NCI-H128 (cell line): ENCODE measurements at regions not wholly inside any gene's neighbourhood (a gene's known extent, or its start where the extent isn't known, plus 50 kb on each side); places are given as distances from the start of the nearest gene placed in this dataset.

ENCODE experiments used
- DNase-seq: peaks from one replicate; lab custom pipeline; 2025; ENCODE audit not compliant: unreplicated experiment; lab: John Stamatoyannopoulos, UW

DNA sequence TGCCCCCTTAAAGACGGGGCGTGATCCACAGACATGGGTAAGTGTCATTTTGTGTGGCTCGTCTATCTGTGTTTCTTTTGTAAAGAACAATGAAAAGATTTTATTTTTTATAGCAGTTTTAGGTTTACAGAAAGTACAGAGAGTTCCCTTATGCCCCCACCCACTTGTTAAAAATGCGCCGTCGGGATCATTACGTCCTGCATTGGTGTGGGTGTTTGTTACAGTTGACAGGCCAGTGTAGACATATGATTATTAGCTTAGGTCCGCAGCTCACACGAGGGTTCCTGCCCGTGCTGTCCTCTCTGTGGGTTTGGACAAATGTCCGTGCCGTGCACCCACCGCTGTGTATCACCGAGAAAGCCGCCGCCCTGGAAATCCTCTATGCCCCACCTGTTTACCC is 50.5 kb downstream of the RGS12 start:
- no peak for DNase-seq

DNA sequence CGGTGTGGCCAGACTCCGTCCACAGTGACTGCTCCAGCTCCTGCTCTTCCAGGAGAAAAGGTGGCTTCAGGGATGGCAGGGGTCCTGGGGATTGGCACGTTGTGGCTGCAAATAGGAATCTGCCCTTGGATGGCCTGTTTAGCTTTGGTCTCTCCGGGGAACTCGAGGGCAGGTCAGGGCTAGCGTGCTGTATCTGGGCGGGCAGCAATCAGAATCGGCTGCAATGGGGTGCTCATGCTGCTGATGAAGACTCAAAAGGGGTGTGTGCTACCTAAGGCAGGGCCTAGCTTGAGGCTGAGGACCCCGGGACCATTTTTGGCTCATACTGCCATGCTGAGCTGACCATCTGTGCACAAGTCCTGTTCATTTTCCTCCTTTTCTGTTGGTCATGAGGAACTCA is 51.3 kb downstream of the RGS12 start:
- no peak for DNase-seq

DNA sequence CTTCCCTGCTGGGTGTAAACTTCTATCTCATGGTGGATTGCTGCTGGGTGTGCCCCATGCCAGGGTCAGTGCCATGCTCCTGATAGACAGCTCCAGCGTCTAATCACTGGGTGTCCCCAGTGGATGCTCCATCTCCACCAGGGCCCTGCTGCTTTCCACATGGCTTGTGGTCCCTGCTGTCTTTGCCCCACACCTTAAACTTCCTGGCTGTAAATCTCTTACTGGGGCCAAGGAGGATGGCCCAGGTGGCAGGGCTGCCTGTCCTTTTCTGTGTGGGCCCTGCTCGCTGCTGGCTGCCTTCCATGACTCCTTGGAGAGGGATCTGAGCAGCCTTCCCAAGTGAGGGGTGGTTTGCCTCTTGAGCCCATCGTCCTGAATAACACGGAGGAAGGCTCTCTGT is 51.8 kb downstream of the RGS12 start:
- no peak for DNase-seq

DNA sequence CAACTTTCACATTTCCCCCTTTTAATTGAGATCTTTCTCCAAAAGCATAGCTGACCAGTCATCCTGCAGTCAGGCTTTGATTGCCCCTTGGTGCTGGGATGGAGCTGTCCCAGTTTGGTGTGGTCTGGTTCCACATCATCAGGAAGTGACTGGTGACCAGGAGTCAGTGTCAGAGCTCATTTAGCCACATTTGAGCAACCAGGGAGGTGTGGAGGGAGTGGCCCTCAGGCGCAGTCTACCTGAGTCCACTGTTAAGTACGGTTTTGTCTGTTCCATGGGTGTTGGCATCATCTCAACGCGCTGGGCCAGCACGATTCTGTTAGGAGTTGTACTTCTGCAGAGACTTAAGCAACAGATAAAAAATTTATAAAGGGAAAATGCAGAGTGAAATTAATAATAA is 52.6 kb downstream of the RGS12 start:
- no peak for DNase-seq

DNA sequence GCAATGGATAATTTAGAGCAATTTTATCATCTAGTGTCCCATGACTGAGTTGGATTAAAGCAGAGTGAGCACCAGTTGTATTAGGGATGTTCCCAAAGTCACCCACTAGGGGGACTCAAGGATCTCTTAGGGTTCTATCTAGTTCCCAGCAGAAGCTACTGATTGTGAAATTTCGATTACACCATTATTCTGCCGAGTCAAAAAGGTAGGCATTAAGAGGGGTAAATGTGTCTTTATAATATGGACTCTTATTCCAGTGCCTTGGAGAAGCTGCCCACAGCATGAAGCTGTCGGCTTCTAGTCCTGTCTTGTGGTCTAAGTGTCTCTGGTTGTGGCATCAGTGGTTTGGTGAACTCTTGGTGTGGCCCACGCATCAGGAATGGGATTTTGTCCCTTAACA is 53.3 kb downstream of the RGS12 start:
- peak; percentile 22 for DNase-seq

DNA sequence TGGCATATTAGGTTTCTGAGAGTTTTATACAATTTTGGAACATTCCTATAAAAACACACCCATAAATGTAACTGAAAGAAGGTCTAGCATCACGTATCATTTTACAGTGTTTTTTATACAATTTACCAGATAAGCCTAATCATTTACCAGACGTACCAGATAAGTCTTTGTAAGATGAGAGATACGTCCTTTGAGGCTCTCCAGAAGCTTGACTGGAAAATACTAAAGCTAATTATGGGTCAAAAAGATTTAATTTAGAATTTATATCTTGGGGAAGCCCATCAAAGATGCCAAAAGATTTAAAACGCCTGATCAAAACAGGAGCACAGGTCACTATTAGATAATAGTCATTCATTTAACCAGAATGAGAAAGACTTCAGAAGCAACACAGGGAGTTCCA is 55.0 kb downstream of the RGS12 start:
- DNase-seq: no peak

DNA sequence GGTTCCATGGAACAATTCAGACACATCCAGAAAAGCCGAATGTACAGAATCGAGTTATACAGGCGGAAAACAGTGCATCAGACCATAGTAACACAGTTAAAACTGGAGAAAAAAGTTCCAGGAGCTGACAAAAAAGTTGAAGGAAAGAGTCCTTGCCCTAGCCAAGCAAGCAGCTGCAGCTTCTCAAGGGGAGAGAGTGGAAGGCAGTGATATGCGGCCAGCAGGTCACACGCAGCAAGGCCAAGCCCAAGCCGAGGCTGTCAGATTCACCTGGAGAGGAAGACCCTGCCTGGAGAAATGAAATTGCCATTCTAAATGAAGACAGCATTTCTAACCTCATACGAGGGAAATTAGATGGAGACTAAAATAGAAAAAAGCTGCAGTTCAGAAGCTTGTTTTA is 55.8 kb downstream of the RGS12 start:
- no peak for DNase-seq

DNA sequence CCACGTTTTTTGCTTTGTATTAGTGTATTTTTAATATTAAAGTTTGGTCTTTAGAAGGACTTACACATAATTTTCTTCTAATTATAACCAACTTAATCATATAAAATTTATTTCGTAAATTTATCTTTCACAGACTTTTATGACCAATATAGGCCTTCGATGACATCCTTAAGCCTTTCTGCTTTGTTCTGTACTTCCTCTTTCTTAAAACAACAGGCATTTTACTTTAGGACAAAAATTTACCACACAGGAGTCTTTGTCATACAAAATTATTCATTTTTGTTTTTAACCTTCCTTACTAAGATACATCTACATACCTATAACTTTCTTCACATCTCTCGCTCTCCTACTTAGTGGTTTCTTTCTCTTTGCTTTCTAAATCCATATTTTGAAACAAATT is 56.3 kb downstream of the RGS12 start:
- DNase-seq: no peak

DNA sequence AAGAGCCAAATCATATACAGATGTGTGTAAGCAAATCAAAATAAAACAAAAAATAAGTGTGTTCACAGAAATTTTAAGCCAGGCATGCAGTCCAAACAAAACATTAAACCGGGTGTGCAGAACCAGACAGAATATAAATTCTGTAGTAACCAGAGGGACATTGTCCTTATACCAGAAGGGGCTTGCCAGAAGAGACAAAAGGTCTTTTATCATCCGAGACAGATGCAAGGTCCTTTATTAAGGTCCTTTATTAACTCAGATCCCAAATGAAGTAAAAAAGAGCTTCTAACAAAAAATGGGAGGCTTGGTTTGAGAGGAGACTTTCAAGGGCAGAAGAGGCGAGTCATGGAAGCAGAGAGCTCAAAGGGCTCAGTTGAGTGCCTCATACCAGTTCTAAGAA is 59.2 kb downstream of the RGS12 start:
- no peak for DNase-seq

DNA sequence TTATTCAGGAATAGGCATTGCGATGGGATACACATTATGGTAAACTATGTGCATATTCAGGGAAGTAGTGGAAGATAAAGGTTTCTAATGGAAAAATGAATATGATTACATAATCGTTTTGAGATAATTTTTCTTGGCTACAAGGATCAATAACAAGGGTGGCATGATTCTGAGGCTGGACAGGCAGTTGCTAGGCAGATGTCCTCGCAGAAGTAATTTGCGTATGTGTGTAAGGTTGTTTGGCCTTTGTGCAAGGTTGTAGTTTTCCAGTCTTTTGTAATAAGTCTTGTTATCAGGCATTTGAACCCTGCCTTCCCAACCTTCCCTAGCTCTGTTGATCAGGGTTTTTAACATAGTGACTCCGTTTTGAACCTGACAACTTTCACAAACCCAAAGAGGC is 59.7 kb downstream of the RGS12 start:
- no peak for DNase-seq

DNA sequence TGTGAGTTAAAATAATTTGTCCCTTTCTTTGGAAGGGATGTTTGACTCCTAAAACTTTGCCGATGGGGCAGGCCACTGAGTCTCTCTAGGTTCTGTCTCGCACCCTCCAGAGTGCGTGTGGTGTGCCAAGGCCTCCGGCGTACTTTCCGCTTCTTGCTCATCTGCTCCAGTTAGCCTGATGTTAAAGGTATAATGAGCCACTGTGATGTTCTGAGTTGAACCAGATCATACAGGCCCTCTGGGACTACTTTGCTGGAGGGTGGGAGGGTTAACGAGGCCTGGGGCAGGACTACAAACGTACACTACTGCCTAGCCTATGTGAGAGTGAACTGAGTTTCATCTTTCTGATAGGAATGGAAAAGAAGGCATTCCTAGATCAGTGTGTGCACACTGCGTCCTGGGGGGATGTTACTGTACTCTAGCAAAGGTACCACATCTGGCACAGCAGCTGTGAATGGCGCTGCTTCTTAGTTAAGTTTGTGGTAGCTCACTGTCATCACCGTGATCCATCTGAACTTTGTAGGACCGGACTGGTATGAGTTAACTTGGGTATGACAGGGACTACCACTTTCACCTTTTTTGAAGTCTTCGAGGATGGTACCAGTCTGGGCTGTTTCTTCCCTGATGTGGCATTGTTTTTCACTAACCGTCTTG is 60.2 kb downstream of the RGS12 start:
- no peak for DNase-seq

DNA sequence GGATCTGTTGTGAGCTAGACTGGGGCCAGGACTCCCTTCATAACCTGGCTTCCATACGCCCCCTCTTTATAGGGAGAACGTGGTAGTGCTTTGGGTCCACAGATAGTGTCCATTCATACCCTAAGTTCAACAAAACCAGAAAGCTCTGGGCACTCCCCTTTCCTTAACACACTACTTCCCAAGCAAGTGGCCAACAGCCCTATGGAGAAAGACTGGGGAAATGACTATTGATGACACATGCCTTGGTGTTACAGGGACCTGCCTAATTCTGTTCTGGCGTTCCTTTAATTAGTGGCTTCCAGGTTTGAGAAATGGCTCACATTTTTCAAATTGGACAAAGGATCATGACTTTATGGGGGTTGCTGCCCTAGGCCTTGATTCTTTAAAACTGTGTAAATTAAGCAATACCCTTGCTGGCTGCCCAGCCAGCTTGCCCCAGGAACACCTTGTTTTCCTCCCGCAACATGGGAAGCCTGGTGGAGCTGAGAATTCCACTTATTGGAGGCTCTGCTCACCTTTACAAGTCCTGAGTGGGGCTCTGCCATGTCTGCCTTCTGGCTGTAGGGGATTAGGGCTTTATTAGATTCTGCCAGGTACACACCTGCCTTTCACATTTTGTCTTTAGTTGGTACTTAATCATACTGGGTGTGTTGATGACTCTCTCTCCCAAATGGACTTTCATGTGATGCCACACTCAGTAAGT is 61.1 kb downstream of the RGS12 start:
- no peak for DNase-seq

DNA sequence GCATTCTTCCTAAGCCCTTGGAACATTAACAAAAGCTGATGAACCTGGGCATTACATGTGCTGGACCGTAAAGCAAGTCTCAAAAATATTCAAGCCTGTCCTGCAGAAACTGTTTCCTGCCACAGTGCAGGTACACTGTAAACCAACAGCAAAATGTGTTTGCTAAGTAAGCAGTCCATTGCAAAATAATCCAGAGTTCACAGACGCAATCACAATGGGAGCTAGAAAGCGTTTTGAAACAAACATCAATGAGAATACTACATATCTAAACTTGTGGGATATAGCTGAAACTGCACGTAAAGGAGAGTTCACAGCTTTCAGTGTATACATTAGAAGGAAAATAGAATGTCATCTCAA is 61.6 kb downstream of the RGS12 start:
- DNase-seq: no peak

DNA sequence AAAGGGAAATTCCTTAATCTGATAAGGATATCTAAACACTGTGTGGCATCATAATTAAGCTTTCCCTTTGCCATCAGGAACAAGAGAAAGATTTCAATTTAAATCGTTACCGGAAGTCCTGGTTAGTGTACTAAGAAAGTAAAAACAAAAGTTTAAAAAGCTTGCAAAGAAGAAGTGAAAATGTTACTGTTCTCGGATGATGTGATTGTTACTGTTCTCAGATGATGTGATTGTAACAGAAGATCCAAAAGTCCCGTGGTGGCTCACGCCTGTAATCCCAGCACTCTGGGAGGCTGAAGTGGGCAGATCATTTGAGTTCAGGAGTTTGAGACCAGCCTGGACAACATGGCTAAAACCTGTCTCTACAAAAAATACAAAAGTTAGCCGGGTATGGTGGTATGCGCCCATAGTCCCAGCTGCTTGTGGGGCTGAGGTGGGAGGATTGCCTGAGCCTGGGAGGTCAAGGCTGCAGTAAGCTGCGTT is 62.5 kb downstream of the RGS12 start:
- DNase-seq: no peak

DNA sequence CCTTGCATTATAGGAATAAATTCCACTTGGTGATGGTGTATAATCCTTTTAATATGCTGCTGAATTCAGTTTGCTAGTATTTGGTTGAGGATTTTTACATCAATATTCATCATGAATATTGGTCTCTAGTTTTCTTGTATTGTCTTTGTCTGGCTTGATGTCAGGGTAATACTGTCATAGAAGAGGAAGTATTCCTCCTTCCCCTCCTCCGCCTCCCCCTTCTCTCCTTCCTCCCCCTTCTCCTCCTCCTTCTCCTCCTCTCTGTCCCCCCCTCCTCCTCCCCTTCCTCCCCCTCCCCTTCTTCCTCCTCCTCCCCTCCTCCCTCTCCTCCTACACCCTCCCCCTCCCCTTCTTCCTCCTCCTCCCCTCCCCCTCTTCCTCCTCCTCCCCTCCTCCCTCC is 65.8 kb downstream of the RGS12 start:
- no peak for DNase-seq

DNA sequence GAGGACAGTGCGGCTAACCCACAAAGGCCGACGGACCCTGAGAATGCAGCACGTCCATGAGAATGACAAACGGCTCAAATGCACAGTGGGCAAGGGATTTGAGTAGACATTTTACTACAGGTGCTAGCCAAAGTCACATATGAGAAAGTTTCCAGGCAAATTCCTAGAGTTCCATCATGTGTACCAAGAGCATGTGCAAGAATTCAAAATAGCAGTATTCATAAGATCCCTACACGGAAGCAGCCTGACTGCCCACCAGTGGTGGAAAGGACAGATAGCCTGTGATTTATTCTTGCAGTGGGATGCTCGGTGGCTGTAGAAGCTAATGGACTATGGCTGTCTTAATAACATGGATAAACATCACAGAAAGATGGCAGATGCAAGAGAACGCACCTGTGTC is 68.0 kb downstream of the RGS12 start:
- DNase-seq: no peak

DNA sequence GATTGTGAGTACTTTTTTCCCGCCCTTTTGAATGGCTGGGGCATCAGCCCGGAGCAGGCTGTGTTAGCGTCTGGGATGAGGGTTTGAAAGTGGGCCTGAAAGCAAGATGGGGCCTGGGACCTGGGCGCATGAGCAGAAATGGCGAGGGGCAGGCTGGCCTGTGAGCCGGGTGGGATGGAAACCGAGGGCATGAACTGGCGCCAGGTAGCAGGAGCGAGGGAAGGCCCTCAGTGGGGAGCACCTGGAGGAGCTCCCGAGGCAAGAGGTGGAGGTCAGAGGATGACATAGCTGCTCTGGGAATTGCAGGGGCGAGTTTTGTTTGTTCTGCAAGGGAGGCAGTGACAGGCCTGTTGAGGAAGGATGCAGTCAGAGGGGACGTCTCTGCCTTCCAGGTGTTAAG is 68.6 kb downstream of the RGS12 start:
- no peak for DNase-seq

DNA sequence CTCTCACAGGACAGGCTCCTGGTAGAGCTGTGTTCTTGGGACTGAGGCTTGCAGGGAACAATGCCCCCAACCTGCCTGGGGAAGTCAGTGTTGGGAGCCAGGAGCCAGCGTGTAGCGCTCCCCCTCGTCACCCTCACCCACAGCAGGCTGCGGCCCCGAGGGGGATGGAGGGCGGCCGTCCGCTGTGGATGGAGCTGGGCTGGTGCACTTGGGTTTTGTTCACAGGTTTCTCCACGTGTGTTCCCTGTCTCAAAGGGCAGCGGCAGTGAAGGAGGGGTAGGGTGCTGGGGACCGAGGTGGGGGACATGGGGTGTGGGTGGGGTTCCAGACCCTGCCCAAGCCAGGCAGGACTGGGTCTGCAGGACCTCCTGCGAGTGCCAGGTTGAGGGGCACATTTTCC is 69.1 kb downstream of the RGS12 start:
- no peak for DNase-seq

DNA sequence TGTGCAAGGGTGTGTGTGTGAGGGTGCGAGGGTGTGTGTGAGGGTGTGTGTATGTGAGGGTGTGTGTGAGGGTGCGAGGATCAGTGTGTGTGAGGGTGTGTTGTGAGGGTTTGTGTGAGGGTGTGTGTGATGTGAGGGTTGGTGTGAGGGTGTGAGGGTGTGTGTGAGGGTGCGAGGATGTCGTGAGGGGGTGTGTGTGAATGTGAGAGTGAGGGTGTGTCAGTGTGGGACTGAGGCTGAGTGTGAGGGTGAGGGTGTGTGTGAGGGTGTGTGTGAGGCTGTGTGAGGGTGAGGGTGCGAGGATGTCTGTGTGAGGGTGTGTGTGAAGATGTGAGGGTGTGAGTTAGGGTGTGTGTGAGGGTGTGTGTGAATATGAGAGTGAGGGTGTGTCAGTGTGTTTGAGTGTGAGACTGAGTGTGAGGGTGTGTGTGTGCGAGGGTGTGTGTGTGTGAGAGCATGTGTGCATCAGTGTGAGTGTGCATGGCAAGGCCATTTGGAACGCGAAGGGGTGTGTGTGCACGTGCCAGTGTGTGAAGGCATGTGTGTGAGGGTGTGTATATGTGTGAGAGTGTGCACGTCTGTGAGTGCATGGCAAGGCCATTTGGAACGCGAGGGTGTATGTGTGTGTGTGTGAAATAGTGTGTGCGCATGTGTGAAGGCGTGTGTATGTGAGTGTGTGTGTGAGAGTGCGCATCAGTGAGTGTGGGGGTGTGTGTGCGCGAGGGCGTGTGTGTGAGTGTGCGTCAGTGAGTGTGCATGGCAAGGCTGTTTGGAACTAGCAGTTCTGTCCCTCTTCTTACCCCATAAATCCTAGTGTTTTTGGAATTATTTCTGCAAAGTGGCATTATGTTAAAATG is 69.8 kb downstream of the RGS12 start:
- no peak for DNase-seq

DNA sequence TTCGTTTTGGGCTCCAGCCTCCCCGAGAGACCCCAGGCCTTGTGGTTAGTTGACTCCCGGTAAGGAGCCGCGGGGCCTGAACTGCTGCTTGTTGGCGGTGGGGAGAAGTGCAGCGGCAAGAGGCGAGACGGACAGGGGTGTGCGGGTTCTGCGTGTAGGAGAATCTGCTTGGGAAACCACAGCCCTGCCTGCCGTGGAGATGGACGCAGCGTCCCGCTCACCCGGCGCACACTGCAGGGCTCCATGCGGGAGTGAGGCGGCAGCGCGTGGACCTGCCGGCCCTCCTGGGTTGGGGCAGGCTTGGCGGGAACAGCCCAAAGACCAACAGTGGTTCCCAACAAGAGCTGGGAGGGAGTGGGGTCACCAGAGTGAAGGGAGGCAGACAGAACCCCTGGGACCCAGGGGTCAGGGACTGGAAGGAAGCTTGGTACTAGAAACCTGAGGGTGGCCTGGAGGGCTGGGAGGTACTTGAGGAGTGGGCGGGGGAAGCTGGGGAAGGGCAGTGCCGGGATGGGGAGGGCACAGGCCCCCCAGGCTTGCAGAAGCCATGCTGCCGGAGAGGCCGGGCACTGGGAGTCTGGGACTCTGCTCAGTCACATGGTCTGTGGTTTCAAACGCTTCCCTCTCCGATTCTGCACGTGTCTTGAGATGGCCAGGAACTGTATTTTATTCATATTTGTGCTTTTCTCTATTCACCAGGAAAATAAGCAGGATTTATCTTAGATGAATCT is 70.8 kb downstream of the RGS12 start:
- no peak for DNase-seq

DNA sequence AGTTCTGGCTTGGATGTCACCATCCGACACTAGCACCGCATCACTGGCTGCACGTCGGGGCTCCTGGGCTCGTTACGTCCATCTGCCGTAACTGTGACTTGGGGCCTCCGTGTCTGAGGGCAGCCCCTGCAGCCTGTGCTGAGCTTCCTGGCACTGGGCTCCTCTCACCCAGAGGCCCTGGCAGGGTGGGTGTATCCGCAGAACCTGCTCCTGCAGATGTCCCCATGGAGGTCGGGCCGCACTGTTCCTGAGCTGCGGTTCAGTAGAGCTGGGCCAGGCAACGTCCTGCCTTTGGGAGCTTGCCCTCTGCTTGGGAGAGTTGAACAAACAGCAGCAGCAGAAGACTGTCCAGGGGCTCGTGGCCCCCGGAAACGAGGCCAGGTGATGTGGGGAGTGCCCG is 71.4 kb downstream of the RGS12 start:
- DNase-seq: no peak
